HEK293 (cell line): ENCODE measurements at regions not wholly inside any gene's neighbourhood (a gene's known extent, or its start where the extent isn't known, plus 50 kb on each side); places are given as distances from the start of the nearest gene placed in this dataset.

Source experiments
- CTCF ChIA-PET: fragments of 350-600 bp; formaldehyde crosslinking; extraction: SDS; loops from one replicate; lab custom pipeline; 2021; ENCODE audit warnings: antibody characterized with exemption; lab: Yijun Ruan, JAX
- POLR2A ChIA-PET: fragments of 300-600 bp; formaldehyde crosslinking; extraction: SDS; loops from one replicate; lab custom pipeline; 2020; ENCODE audit warnings: antibody characterized with exemption, inconsistent platforms; lab: Yijun Ruan, JAX
- H3K27ac ChIP-seq: fragments of 200-500 bp; sonication (Bioruptor generic); 2 replicates; pipeline ENCODE4 v1.5.1; 2014; ENCODE audit warnings: low read depth, low read length, control low read depth, inconsistent platforms; ENCODE audit errors: extremely low read depth
- H3K36me3 ChIP-seq, 2 experiments: fragments of 200-500 bp in 1 of 2; sonication (Bioruptor generic) in 1 of 2; 1 replicate in 1 of 2; 2 replicates in 1 of 2; pipeline ENCODE4 v1.5.1; 2014 to 2017; ENCODE audit warnings: inconsistent platforms in 2 of 2, low read length in 2 of 2; ENCODE audit not compliant: control insufficient read depth in 2 of 2, insufficient read depth in 1 of 2
- H3K4me1 ChIP-seq: fragments of 200-500 bp; sonication (Bioruptor generic); 2 replicates; pipeline ENCODE4 v1.5.1; 2014; ENCODE audit warnings: mild to moderate bottlenecking, low read length, inconsistent platforms; ENCODE audit not compliant: control insufficient read depth, insufficient read depth
- H3K4me3 ChIP-seq: 2 replicates; pipeline ENCODE4 v1.5.1; 2011; ENCODE audit warnings: low read depth, mild to moderate bottlenecking, control low read depth, low read length, moderate library complexity
- H3K9me3 ChIP-seq: fragments of 200-500 bp; sonication (Bioruptor generic); 2 replicates; pipeline ENCODE4 v1.5.1; 2014; ENCODE audit warnings: low read depth, low read length, inconsistent platforms; ENCODE audit not compliant: control insufficient read depth, insufficient read depth
- BCL11B ChIP-seq: fragments of 450-650 bp; formaldehyde crosslinking; IDR thresholded peaks from 2 replicates; pipeline ENCODE4 v1.5.1; 2016; ENCODE audit warnings: low read depth, missing biosample characterization, missing genetic modification characterization
- HOXC10 ChIP-seq: sonication (generic); formaldehyde crosslinking; IDR thresholded peaks from 2 replicates; pipeline ENCODE4 v1.8.1; 2023; ENCODE audit warnings: mild to moderate bottlenecking, missing genetic modification reagents
- KLF8 ChIP-seq: fragments of 450-650 bp; formaldehyde crosslinking; IDR thresholded peaks from 2 replicates; pipeline ENCODE4 v1.5.1; 2016; ENCODE audit warnings: missing biosample characterization, missing genetic modification characterization
- OVOL3 ChIP-seq: fragments of 450-650 bp; formaldehyde crosslinking; IDR thresholded peaks from 2 replicates; pipeline ENCODE4 v1.5.1; 2016; ENCODE audit warnings: missing biosample characterization, missing genetic modification characterization
- SCRT2 ChIP-seq: fragments of 450-650 bp; formaldehyde crosslinking; IDR thresholded peaks from 2 replicates; pipeline ENCODE4 v1.5.1; 2016; ENCODE audit warnings: missing biosample characterization, missing genetic modification characterization
- ZBTB1 ChIP-seq: fragments of 450-650 bp; formaldehyde crosslinking; IDR thresholded peaks from 2 replicates; pipeline ENCODE4 v1.5.1; 2016; ENCODE audit warnings: missing biosample characterization, missing genetic modification characterization
- ZBTB8A ChIP-seq: fragments of 450-650 bp; formaldehyde crosslinking; IDR thresholded peaks from 2 replicates; pipeline ENCODE4 v1.5.1; 2016; ENCODE audit warnings: missing biosample characterization, missing genetic modification characterization
- ZNF114 ChIP-seq: fragments of 450-650 bp; formaldehyde crosslinking; IDR thresholded peaks from 2 replicates; pipeline ENCODE4 v1.5.0; 2017; ENCODE audit warnings: missing biosample characterization, missing genetic modification characterization
- ZNF16 ChIP-seq: fragments of 450-650 bp; formaldehyde crosslinking; IDR thresholded peaks from 2 replicates; pipeline ENCODE4 v1.5.1; 2016; ENCODE audit warnings: low read depth, missing biosample characterization, missing genetic modification characterization
- ZNF174 ChIP-seq: fragments of 450-650 bp; formaldehyde crosslinking; IDR thresholded peaks from 2 replicates; pipeline ENCODE4 v1.5.0; 2017; ENCODE audit warnings: missing biosample characterization, mild to moderate bottlenecking, missing genetic modification characterization
- ZNF2 ChIP-seq: fragments of 450-650 bp; formaldehyde crosslinking; IDR thresholded peaks from 2 replicates; pipeline ENCODE4 v1.5.1; 2016; ENCODE audit warnings: missing biosample characterization, missing genetic modification characterization
- ZNF202 ChIP-seq: fragments of 450-650 bp; formaldehyde crosslinking; IDR thresholded peaks from 2 replicates; pipeline ENCODE4 v1.5.1; 2016; ENCODE audit warnings: missing biosample characterization, missing genetic modification characterization, borderline replicate concordance
- ZNF211 ChIP-seq: fragments of 450-650 bp; formaldehyde crosslinking; IDR thresholded peaks from 2 replicates; pipeline ENCODE4 v1.5.1; 2016; ENCODE audit warnings: low read depth, missing biosample characterization, missing genetic modification characterization
- ZNF23 ChIP-seq: fragments of 450-650 bp; formaldehyde crosslinking; IDR thresholded peaks from 2 replicates; pipeline ENCODE4 v1.5.1; 2016; ENCODE audit warnings: missing biosample characterization, missing genetic modification characterization, borderline replicate concordance
- ZNF248 ChIP-seq: fragments of 450-650 bp; formaldehyde crosslinking; IDR thresholded peaks from 2 replicates; pipeline ENCODE4 v1.5.1; 2017; ENCODE audit warnings: missing biosample characterization, missing genetic modification characterization
- ZNF274 ChIP-seq, 2 experiments: fragments of 200-500 bp in 1 of 2; fragments of 450-650 bp in 1 of 2; sonication (Bioruptor generic) in 1 of 2; formaldehyde crosslinking in 1 of 2; IDR thresholded peaks; 2 replicates each; pipeline versions ENCODE4 v1.5.1 to v1.6.1; 2014 to 2016; ENCODE audit warnings: borderline replicate concordance in 1 of 2, inconsistent platforms in 1 of 2, low read length in 1 of 2, missing biosample characterization in 1 of 2, missing genetic modification characterization in 1 of 2
- ZNF311 ChIP-seq: fragments of 450-650 bp; formaldehyde crosslinking; IDR thresholded peaks from 2 replicates; pipeline ENCODE4 v1.5.1; 2017; ENCODE audit warnings: missing biosample characterization, missing genetic modification characterization, borderline replicate concordance
- ZNF341 ChIP-seq: fragments of 450-650 bp; formaldehyde crosslinking; IDR thresholded peaks from 2 replicates; pipeline ENCODE4; 2016; ENCODE audit warnings: low read depth, missing biosample characterization, missing genetic modification characterization
- ZNF501 ChIP-seq: fragments of 450-650 bp; formaldehyde crosslinking; IDR thresholded peaks from 2 replicates; pipeline ENCODE4 v1.5.1; 2016; ENCODE audit warnings: missing biosample characterization, missing genetic modification characterization
- ZNF529 ChIP-seq: fragments of 450-650 bp; formaldehyde crosslinking; IDR thresholded peaks from 2 replicates; pipeline ENCODE4 v1.5.1; 2017; ENCODE audit warnings: missing genetic modification characterization, missing biosample characterization; ENCODE audit not compliant: insufficient replicate concordance
- ZNF530 ChIP-seq: fragments of 450-650 bp; formaldehyde crosslinking; IDR thresholded peaks from 2 replicates; pipeline ENCODE4 v1.5.1; 2016; ENCODE audit warnings: low read depth, missing biosample characterization, missing genetic modification characterization
- ZNF624 ChIP-seq: fragments of 450-650 bp; formaldehyde crosslinking; IDR thresholded peaks from 2 replicates; pipeline ENCODE4 v1.5.1; 2017; ENCODE audit warnings: missing biosample characterization, missing genetic modification characterization
- ZNF654 ChIP-seq: fragments of 450-650 bp; formaldehyde crosslinking; IDR thresholded peaks from 2 replicates; pipeline ENCODE4 v1.5.1; 2016; ENCODE audit warnings: low read depth, missing biosample characterization, missing genetic modification characterization
- ZNF664 ChIP-seq: fragments of 450-650 bp; formaldehyde crosslinking; IDR thresholded peaks from 2 replicates; pipeline ENCODE4 v1.5.1; 2016; ENCODE audit warnings: missing biosample characterization, missing genetic modification characterization
- ZNF791 ChIP-seq: fragments of 450-650 bp; formaldehyde crosslinking; IDR thresholded peaks from 2 replicates; pipeline ENCODE4 v1.5.1; 2016; ENCODE audit warnings: missing biosample characterization, missing genetic modification characterization
- ZXDB ChIP-seq: fragments of 450-650 bp; formaldehyde crosslinking; IDR thresholded peaks from 2 replicates; pipeline ENCODE4 v1.5.1; 2016; ENCODE audit warnings: missing biosample characterization, missing genetic modification characterization
- TF ChIP-seq, protein P1 (sequence below): fragments of 450-650 bp; formaldehyde crosslinking; IDR thresholded peaks from 2 replicates; pipeline ENCODE4 v1.5.1; 2017; ENCODE audit warnings: missing biosample characterization, missing genetic modification characterization
- TF ChIP-seq, protein P2 (sequence below): fragments of 450-650 bp; formaldehyde crosslinking; conservative IDR thresholded peaks from 2 replicates; pipeline ENCODE4 v1.5.1; 2016; ENCODE audit warnings: low read depth, missing biosample characterization, missing genetic modification characterization
- TF ChIP-seq, protein P3 (sequence below): fragments of 450-650 bp; formaldehyde crosslinking; IDR thresholded peaks from 2 replicates; pipeline ENCODE4 v1.5.1; 2016; ENCODE audit warnings: missing biosample characterization, missing genetic modification characterization

- ChIA-PET CTCF (interaction anchor here (1.7 kb wide), 1 partner anchor 190 kb away, joined by 11 read pairs; the partner anchor contains the start of gene EDN1), POLR2A (no interaction called here)
- Histone ChIP-seq H3K9me3 (no peaks in the 10 kb centered on the region), H3K27ac (no peak overlapping the region)
- no peak for TF ChIP-seq ZNF791 (tag by site-specific recombination)
- TF ChIP-seq, all 188 proteins: peak for 0
- H3K4me3 ChIP-seq, result no peak overlapping the region
- no peaks in the 10 kb centered on the region for H3K36me3 ChIP-seq
- H3K4me1 ChIP-seq, result no peaks in the 10 kb centered on the region
Observed at GRCh38 chr6:12480379-12480778, 190.2 kb downstream of the EDN1 start.

DNA sequence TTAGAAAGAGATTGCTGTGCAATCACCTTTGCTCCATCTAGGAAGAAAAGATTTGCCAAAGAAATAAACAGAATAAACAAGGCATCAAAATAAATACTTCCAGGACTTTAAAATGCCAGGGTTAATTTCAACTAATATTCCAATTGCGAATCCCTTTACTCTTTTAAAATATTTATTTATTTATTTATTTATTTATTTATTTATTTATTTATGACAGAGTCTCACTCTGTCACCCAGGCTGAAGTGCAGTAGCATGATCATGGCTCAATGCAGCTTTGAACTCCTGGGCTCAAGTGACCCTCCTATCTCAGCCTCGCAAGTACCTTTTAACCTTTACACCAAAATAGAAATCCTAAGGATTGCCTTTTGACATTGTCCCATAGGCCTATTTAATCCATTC, 191.1 kb downstream of the EDN1 start:
- Histone ChIP-seq H3K36me3 (no peaks in the 10 kb centered on the region), H3K9me3 (no peaks in the 10 kb centered on the region), H3K4me1 (no peaks in the 10 kb centered on the region), H3K4me3 (no peak overlapping the region), H3K27ac (no peak overlapping the region)
- ChIA-PET POLR2A (no interaction called here), CTCF (interaction anchor here (0.6 to 2.7 kb wide), 18 partner anchors 12 to 236 kb away, joined by 3 to 16 read pairs (median 6); partner anchors contain the start of gene EDN1)
- TF ChIP-seq ZNF501 (tag by site-specific recombination) (no peak), ZNF2 (tag by site-specific recombination) (no peak), ZNF211 (tag by site-specific recombination) (no peak), KLF8 (tag by site-specific recombination) (no peak), ZNF114 (tag by site-specific recombination) (no peak), ZNF341 (tag by site-specific recombination) (0 out of 2 replicates have a peak, but pooled peaks have one; percentile 17), ZNF624 (tag by site-specific recombination) (no peak), ZNF274 (IDR thresholded peaks at IDR 0.05; ENCODE audit: low read length) (no peak), ZNF274 (tag by site-specific recombination; IDR thresholded peaks at IDR 0.05; ENCODE audit: borderline replicate concordance) (no peak), ZNF654 (tag by site-specific recombination) (peak; percentile 40; the same call in 1 of the 2 replicates), SCRT2 (tag by site-specific recombination) (no peak), ZXDB (tag by site-specific recombination) (peak; percentile 39; the same call in 1 of the 2 replicates), ZNF530 (tag by site-specific recombination) (no peak), OVOL3 (tag by site-specific recombination) (no peak), ZNF529 (tag by site-specific recombination) (peak; percentile 68), ZNF311 (tag by site-specific recombination) (no peak), ZNF16 (tag by site-specific recombination) (no peak), ZNF248 (tag by site-specific recombination) (no peak), ZNF174 (no peak), BCL11B (tag by site-specific recombination) (no peak), HOXC10 (no peak), ZNF664 (peak; percentile 44; the same call in 1 of the 2 replicates), ZNF202 (tag by site-specific recombination) (no peak), ZBTB8A (tag by site-specific recombination) (peak; percentile 63), ZBTB1 (tag by site-specific recombination) (no peak), ZNF23 (tag by site-specific recombination) (no peak)
- TF ChIP-seq, protein P1, sequence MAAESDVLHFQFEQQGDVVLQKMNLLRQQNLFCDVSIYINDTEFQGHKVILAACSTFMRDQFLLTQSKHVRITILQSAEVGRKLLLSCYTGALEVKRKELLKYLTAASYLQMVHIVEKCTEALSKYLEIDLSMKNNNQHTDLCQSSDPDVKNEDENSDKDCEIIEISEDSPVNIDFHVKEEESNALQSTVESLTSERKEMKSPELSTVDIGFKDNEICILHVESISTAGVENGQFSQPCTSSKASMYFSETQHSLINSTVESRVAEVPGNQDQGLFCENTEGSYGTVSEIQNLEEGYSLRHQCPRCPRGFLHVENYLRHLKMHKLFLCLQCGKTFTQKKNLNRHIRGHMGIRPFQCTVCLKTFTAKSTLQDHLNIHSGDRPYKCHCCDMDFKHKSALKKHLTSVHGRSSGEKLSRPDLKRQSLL (tag by site-specific recombination), result no peak
- TF ChIP-seq, protein P2, sequence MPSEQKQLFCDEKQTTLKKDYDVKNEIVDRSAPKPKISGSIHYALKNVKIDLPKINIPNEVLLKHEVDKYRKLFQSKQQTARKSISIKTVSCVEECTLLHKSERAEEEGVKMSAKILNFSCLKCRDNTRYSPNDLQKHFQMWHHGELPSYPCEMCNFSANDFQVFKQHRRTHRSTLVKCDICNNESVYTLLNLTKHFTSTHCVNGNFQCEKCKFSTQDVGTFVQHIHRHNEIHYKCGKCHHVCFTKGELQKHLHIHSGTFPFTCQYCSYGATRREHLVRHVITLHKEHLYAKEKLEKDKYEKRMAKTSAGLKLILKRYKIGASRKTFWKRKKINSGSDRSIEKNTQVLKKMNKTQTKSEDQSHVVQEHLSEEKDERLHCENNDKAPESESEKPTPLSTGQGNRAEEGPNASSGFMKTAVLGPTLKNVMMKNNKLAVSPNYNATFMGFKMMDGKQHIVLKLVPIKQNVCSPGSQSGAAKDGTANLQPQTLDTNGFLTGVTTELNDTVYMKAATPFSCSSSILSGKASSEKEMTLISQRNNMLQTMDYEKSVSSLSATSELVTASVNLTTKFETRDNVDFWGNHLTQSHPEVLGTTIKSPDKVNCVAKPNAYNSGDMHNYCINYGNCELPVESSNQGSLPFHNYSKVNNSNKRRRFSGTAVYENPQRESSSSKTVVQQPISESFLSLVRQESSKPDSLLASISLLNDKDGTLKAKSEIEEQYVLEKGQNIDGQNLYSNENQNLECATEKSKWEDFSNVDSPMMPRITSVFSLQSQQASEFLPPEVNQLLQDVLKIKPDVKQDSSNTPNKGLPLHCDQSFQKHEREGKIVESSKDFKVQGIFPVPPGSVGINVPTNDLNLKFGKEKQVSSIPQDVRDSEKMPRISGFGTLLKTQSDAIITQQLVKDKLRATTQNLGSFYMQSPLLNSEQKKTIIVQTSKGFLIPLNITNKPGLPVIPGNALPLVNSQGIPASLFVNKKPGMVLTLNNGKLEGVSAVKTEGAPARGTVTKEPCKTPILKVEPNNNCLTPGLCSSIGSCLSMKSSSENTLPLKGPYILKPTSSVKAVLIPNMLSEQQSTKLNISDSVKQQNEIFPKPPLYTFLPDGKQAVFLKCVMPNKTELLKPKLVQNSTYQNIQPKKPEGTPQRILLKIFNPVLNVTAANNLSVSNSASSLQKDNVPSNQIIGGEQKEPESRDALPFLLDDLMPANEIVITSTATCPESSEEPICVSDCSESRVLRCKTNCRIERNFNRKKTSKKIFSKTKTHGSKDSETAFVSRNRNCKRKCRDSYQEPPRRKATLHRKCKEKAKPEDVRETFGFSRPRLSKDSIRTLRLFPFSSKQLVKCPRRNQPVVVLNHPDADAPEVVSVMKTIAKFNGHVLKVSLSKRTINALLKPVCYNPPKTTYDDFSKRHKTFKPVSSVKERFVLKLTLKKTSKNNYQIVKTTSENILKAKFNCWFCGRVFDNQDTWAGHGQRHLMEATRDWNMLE (tag by site-specific recombination), result peak; percentile 79; the same call in 1 of the 2 replicates
- TF ChIP-seq, protein P3, sequence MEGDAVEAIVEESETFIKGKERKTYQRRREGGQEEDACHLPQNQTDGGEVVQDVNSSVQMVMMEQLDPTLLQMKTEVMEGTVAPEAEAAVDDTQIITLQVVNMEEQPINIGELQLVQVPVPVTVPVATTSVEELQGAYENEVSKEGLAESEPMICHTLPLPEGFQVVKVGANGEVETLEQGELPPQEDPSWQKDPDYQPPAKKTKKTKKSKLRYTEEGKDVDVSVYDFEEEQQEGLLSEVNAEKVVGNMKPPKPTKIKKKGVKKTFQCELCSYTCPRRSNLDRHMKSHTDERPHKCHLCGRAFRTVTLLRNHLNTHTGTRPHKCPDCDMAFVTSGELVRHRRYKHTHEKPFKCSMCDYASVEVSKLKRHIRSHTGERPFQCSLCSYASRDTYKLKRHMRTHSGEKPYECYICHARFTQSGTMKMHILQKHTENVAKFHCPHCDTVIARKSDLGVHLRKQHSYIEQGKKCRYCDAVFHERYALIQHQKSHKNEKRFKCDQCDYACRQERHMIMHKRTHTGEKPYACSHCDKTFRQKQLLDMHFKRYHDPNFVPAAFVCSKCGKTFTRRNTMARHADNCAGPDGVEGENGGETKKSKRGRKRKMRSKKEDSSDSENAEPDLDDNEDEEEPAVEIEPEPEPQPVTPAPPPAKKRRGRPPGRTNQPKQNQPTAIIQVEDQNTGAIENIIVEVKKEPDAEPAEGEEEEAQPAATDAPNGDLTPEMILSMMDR (tag by site-specific recombination), result no peak
